DMS153 treated with DMSO at 0.1 percent for 48 hours (cell line): ENCODE measurements at regions not wholly inside any gene's neighbourhood (a gene's known extent, or its start where the extent isn't known, plus 50 kb on each side); places are given as distances from the start of the nearest gene placed in this dataset.
A peak's percentile ranks its signal among the peaks of the same experiment; 100 is the strongest.

Experiments used
- DNase-seq: peaks from one replicate; lab custom pipeline; 2025; ENCODE audit not compliant: unreplicated experiment; lab: John Stamatoyannopoulos, UW

DNA sequence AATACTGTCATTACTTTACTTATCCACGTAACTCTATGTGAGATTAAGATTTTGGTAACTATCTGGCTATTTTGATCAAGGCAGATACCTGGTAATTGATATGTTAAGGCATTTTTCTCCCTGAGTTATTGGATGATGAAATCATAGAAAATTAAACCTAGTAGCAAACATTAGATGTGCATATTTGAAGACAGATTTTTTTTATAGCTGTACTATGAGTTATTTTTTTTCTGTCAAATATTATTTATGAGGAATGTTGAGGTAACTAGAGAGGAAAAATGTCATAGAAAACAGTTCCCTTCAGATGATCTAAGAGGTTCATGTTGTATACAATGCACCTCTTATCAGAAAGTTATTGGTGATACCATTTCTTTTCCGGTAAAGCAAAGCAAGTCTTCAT is 64.9 kb upstream of the SLC38A2 start:
- DNase-seq, result no peak

DNA sequence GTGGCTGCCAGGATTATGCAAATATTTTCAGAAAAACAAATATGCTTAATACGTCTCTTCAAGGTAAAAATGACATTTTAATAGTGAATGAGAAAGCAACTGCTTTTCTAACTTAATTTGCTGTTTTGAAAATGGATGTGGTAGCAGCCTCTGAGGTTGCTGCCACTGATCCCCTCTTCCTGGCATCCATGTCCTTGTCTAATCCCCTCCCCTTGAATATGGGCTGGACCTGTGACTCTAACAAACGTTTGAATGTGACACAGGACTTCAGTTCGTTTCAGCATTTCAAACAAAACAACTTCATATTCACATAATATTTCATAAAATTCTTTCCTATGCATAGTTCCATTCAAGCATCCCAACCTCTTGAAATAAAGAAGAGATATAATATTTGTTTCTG is 64.2 kb upstream of the SLC38A2 start:
- DNase-seq, result no peak

DNA sequence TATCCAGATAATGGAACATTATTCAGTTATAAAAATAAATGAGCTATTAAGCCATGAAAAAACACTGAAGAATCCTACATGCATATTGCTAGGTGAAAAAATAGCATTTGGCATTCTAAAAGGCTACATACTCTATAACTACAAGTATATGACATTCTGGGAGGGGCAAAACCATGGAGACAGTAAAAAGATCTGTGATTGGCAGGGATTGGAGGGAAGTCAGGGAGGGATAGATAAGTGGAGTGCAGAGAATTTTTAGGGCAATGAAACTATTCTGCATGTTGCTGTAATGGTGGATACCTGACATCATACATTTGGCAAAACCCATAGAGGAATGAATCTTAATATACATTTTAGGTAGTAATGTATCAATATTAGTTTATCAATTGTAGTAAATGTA is 63.1 kb upstream of the SLC38A2 start:
- no peak for DNase-seq

DNA sequence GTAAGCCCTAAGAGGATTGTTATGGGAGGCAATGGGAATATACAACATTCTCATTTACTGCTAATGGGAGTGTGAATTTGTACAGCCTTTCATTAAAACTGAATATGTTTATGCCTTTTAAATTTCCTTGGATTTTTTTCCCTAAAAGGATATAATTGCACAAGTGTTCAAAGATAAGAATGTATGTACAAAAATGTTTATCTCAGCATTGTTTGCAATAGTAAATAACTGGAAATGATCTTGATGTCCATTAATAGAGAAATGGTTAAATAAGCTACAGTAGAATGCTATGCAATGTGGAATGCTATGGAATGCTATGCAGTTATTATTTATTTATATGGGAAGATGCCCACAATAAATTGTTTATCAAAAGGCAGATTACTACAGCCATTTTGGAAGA is 62.5 kb upstream of the SLC38A2 start:
- DNase-seq, result no peak

DNA sequence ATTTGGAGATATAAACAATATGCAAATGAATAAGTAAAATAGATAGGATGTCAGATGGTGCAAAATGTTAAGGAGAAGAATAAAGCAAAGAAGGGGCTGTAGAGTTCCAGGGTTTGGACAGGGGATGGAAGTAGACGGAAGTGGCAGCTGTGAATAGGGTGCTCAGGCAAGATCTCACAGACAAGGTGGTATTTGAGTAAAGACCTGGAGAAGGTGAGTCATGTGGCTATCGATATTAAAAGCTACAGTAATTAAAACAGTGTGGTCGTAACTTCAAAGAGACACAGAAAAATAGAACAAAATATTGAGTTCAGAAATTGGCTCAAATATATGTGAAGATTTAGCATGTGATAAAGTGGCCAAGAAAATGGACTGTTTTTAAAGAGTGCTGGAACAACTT is 61.3 kb upstream of the SLC38A2 start:
- no peak for DNase-seq

DNA sequence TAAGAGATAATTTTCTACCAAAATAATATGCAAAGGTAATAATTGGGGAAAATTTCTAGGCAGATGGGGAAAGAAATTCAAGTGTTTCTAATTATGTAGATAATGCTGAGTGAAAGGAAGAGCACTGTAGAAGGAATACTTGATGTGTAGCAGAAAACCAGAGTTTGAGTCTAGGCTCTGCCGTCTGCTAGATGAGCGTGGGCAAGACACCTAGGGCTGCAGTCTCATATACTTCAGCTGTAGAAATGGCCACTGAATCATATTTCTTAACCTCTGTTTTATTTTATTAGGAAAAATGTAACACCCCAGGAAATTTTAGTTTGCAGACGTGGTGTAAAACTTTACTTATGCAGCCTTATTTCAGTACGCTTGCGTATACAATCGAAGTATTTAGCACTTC is 59.8 kb upstream of the SLC38A2 start:
- no peak for DNase-seq

DNA sequence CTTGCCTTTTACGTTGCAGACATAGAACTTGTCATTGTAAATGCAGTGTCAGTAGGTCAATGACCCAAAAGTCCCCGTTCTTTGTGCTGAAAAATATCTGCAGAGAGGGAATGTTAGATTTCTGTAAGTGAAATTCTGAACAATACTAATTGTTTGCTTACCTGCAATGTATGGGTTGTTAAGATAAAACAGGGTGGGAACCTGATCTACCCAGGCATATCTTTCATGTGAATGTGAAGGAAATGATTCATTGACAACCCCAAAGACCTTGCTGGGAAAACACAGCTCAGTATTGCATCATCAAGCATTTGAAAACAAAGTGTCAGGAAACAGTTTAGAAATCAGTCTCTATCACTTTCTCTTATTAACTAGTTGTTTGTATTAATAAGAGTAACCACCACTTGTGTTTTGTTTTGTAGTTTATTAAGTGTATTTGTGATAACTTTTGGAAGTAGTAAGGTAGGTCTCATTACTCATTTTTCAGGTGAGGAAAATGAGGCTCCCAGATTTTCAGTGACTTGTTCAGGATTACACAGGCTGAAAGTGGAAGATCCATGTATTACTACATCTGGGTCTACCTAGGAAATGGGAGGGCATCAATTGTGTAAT is 57.9 kb upstream of the SLC38A2 start:
- peak; percentile 9 for DNase-seq
